GM21737 (cell line): ENCODE measurements at regions not wholly inside any gene's neighbourhood (a gene's known extent, or its start where the extent isn't known, plus 50 kb on each side); places are given as distances from the start of the nearest gene placed in this dataset.

Experiments
- ATAC-seq: cut with Tn5 transposase; IDR thresholded peaks from one replicate; pipeline ENCODE4 v1.9.1; 2021; ENCODE audit warnings: mild to moderate bottlenecking, moderate library complexity; ENCODE audit not compliant: unreplicated experiment

DNA sequence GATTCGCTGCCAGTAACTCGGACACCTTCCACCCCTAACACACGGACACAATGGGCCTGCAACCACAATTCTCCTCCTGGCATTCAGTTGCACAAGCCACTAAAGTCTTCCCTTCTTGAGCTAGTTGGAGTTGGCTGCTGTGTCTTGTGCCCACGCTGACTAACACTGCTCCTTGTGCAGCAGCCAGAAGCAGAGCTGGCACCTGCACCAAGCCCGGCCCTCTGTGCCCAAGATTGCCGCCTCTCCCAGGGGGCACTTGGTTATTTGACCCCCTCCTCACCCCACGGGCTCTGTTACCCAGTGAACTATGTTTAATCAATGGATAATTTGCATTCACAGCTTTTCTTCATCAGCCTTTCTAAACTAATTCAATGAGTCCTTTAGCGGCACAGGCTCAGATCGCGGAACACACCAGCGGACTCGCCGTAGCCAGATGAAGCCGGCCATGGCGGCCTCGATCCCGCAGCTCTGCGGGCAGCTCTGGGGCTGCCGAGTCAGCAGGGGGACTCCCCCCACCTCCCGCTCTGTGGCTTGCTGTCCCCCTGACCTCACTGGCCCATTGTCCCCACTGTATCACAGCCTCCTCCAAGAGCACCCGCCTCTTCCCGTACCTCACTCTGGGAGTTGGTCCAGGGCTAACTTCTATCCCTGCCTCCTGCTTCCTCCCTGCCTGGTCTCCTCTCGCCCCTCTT is 94.8 kb upstream of the AFDN start:
- no peak for ATAC-seq

GRCh38 chr6:167733740-167734661 is 92.7 kb upstream of the AFDN start:
- ATAC-seq = no peak

DNA sequence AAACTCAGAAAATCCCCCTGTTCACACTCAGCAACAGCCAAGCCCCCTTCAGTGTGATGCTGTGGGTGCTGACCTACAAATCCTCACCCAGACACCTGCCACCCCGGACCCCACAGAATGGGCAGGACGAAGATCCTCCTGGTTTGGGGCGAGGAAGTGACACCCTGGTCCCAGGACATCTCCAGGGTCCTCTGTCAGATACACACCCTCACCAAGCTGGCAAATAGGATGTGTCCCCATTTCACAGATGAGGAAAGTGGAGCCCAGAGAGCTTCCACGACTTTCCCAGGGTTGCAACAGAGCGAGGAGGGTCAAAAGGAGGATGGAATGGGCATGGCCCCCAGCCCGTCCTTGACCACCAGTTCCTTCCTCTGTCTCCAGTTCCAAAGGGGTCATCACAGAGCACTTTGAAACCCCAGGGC is 92.0 kb upstream of the AFDN start:
- no peak for ATAC-seq

- ATAC-seq = no peak
These were observed 91.4 kb upstream of the AFDN start for GRCh38 chr6:167735084-167735950.

DNA sequence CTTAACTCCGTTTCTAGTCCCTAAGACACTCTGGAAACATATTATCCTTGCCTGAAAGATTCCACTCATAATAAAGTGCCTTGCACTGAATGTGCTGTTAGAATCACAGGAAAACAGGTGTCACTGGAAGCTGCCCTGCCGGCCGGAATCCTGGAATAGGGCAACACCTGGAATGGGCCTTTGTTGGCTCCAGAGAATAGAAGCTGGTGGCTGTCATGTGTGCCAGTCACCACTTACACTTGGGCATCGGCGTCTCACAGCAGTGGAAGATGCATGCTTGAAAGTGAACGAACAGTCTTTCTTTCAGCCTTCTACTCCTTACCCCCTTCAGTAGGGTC is 90.8 kb upstream of the AFDN start:
- no peak for ATAC-seq

GRCh38 chr6:167736486-167737204 is 90.1 kb upstream of the AFDN start:
- no peak for ATAC-seq

GRCh38 chr6:167737205-167737830 is 89.4 kb upstream of the AFDN start:
- no peak for ATAC-seq

DNA sequence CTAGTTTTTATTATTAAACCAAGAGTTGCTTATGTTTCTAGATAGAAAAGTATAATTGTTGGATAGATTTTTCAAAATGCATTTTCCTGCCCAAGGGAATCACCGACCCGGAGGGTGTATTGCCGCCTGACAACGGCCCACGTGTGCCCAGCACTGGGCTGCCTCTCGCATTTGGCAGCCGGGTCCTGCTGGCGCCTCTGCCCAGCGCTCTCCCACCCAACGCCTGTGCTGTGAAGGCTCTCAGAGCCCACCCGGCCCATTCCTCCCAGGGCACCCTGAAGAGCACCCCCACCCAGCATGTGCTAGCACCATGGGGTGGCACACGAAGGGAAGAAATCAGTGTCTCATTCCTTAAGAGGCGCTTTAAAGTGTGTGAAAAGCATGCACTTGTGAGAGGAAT is 88.3 kb upstream of the AFDN start:
- ATAC-seq = no peak

- no peak for ATAC-seq
These were observed 86.8 kb upstream of the AFDN start for GRCh38 chr6:167739721-167740475.

DNA sequence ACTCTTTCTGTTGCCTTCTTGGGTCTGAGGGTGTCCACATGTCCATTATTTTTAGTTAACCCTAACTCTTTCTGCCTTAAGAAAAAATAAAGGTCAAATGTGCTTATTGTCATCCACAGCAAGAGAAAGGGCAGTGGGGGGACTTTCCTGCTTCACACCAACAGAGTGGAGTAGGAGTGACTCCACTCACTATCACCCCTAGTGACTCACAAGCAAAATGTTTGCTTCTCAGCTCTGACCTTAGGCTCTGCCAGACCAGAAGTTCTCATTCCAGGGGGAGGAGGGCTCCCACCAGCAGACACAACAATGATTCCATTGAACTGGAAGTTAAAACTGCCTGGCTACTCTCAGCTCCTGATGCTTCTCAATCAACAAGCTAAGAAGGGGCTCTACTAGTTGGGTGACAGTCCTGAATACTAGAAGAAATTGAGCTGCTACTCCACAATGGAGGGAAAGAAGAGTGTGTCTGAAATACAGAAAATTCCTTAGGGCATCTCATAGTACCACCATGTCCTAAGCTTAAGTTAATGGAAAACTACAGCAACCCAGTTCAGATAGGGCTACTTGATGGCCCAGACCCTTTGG is 83.9 kb upstream of the AFDN start:
- ATAC-seq = no peak

- no peak for ATAC-seq
These were observed 81.7 kb upstream of the AFDN start for GRCh38 chr6:167744681-167745669.

GRCh38 chr6:167745670-167746389 is 80.9 kb upstream of the AFDN start:
- ATAC-seq = no peak

DNA sequence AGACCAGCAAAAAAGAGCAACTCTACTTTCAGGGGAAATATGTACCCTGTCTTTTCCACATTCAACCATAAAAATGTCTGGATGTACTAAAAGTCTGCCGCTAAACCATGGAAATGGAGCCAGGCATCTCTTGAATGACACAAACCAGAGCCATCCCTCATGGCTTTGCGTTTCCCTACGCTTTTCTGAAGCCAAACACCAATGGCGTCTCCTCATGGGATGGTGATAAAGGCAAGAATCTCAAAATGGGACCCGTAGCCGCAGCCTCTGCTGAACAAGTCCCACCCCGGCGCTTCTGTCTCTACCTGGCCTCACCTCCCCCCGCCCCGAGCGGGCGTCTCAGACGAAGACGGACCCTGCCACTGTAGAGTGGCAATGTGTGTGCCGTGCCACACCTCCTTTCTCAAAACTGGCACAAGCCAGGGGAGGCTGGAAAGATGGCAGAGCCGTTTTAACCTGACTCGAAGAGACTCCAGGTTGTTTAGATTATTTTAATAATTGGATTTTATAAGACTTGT is 80.3 kb upstream of the AFDN start:
- no peak for ATAC-seq

GRCh38 chr6:167746975-167747374 is 79.7 kb upstream of the AFDN start:
- ATAC-seq = no peak

- no peak for ATAC-seq
These were observed 79.1 kb upstream of the AFDN start for GRCh38 chr6:167747645-167748044.

GRCh38 chr6:167748046-167748445 is 78.7 kb upstream of the AFDN start:
- no peak for ATAC-seq
